HG03064 (cell line): ENCODE measurements at regions not wholly inside any gene's neighbourhood (a gene's known extent, or its start where the extent isn't known, plus 50 kb on each side); places are given as distances from the start of the nearest gene placed in this dataset.

Source experiments
- ATAC-seq: cut with Tn5 transposase; IDR thresholded peaks from one replicate; pipeline ENCODE4 v1.9.1; 2021; ENCODE audit warnings: low read depth; ENCODE audit not compliant: unreplicated experiment

GRCh38 chr6:166677941-166678340, 50.9 kb upstream of the RPS6KA2 start:
- ATAC-seq = no peak
